Activated gamma-delta T cell treated with Interleukin-2 at 50 U/mL for 16 hours (primary cell): ENCODE measurements at regions not wholly inside any gene's neighbourhood (a gene's known extent, or its start where the extent isn't known, plus 50 kb on each side); places are given as distances from the start of the nearest gene placed in this dataset.

Experiments
- DNase-seq: peaks from one replicate; pipeline ENCODE4 v3.0.0-alpha.2; 2020

DNA sequence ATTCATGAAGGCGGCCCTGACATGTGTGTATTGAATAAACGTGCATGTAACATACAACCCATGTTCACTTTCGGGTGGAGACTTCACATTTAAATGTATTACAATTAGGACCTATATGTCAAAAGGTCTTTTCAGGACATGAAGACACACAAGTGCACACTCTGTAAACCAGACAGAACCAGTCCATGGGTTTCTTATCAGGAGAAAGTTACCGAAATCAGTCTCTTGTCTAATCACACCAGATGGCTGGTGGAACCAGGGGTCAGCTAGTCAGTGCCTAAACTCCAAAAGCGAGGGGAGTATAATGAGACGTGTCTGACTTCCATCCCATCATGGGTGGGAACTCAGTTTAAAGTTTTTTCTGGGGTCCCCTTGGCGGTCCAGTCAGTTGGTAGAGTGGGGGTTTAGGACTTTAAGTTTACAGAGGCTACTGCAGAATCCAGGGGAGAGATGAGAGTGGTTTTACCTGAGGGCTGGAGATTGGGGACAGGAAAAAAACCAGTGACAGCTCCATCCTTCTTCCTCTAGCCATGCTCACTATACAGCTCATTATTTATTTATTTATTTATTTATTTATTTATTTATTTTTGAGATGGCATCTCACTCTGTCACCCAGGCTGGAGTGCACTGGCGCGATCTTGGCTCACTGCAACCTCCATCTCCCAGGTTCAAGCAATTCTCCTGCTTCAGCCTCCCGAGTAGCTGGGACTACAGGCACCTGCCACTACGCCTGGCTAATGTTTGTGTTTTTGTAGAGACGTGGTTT lies 251.3 kb upstream of the LYZL1 start:
- DNase-seq: no peak

DNA sequence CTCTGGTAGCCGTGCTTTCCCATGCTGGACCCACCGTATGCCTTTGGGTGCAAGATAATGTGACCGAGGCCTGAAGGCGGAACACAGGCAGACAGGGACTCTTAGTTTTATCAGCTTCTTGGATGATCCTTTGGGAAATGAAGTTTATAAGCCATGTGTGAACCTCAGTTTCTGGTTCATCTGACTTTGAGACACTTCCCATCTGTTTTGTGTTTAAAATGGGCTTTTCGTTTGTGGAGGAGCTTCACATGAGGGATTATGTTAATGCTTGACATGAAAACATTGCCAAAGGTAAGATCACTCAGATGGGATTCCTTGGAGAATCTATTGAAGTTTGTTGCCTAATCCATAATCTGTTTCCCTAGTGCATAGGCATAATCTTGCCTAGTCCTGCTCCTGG lies 249.8 kb upstream of the LYZL1 start:
- no peak for DNase-seq

DNA sequence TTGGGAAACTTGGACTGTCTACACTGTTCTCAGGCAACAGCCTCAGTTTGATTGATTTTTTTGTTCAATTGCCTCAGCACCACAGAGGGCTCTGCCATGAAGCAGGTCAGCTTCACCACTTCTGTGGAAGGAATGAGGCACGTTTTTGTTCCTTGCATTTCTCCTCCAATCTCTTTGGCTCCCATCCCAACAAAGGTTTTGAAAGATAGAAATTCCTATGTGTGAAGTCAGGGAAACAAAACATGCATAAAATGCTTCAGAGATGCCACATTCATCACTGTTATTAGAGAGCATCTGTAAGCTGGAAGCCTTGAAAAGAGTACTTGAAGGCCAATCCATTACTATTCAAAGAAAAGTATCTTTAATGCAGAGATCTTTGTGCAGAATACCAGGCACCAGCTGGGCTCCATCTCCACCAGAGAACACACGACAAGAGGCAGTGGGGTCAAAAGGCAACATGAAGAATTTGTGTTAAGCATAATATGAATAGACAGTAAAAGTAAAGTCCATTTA lies 249.1 kb upstream of the LYZL1 start:
- DNase-seq: no peak

DNA sequence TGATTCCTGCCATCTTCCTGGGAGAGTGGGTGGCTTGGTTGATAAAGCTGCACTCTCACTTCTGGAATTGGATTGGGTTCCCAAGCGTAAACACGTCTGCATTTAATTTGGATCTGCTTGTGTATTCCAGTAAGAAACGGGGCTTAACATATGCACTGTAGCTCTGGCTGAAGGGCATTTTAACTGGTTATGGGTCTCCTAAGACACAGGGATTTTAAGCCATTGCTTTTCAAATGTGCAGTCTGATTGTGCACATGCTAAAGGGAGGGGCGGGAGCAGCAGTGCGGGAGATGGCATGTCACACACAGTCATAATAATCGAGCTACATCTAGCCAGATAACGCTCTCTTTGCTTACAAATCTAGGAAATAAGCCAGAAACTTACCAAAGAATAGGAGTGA lies 247.3 kb upstream of the LYZL1 start:
- no peak for DNase-seq

DNA sequence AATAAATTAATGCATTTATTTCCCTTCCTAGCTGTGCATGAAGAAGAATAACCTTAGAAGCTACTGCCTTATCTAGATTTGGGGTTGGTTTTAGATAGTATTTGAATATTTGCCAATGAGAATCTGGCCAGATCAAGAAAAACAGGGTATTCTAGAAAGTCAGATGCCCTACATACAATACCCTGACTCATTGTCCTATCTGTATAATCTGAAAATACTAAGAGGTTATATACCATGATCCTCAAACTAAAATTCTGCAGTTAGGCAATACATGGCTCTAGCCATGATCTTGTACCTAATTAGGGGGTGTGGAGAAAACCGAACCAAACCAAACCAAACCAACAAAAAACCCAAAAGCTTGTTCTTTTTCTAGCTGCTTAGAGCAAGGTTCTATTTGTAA lies 240.4 kb upstream of the LYZL1 start:
- DNase-seq: no peak

DNA sequence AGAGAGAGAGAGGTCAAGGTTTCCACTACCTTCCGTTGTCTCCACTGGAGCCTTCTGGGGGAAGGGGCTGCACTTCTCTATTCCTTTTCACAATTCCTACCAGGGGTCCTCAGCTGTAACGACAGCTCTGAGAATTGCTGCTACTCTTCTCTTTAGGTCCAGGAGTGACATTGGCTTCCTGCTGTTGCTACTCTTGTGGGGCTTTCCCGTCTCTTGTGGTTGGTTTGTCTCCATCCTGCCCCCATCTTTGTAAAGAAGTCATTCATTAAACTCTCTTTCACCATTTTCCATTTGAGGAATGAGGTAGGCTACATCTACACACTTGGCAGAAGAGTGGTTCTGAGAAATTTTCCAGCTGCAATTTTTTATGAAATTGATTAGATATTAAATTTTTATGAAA lies 238.8 kb upstream of the LYZL1 start:
- DNase-seq: no peak

DNA sequence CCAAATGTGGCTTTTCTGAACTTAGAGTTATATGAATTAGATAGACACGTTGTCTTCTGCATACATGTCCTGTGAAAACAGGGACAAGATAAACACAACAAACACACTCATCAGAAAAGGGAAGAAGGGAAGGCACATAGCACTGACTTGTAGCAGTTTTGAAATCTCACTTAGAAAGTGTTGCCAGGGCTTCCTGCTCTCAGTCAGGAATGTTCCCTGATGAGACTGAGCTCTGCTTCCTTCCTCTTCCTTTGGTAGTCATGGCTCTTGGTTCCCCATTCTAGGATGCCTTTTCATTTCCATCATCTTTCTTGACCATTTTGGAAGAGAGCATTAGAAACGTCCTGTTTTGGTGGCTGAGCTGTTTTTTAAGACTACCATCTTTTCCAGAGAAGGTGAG lies 233.8 kb upstream of the LYZL1 start:
- DNase-seq: no peak

DNA sequence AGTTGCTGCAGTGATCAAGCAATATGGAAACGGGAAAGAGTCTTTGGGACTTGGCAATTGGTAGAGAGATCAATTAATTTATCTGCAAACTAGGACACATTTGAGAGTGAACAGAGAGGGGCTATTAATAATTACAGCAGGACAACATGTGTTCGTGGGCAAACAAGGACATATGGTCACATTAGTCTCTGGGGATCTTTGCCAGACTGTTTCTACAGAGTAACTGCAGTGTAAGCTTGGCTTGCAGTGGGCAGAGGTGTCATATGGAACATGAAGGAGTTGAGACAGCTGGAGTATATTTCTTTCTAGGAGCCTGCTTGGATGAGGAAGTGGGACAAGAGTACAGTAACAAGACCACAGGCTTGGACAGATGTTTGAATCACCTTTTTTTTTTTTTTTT lies 232.1 kb upstream of the LYZL1 start:
- DNase-seq: no peak

DNA sequence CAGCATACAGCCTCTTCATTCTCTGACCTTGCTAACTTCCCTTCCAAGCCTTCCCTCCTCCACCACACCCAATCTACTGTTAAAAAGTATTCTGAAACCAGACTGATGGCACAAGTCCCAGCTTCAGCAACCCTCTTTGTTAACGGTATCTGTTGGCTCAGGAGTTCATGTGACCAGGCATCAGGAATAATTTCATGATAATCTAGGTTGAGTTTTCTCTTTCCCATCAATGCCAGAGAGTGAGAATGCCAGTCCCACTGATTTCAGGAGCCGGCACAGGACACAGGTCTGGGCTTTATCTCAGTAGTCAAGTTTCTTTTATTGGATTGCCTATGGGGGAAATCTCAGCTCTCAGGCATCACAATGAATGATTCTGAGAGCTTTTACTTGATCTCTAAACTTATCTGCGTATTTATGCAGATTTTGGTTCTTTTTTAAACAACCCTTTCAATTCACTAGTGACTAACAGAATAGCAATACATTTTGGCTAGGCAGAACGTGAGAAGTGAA lies 231.0 kb upstream of the LYZL1 start:
- no peak for DNase-seq

DNA sequence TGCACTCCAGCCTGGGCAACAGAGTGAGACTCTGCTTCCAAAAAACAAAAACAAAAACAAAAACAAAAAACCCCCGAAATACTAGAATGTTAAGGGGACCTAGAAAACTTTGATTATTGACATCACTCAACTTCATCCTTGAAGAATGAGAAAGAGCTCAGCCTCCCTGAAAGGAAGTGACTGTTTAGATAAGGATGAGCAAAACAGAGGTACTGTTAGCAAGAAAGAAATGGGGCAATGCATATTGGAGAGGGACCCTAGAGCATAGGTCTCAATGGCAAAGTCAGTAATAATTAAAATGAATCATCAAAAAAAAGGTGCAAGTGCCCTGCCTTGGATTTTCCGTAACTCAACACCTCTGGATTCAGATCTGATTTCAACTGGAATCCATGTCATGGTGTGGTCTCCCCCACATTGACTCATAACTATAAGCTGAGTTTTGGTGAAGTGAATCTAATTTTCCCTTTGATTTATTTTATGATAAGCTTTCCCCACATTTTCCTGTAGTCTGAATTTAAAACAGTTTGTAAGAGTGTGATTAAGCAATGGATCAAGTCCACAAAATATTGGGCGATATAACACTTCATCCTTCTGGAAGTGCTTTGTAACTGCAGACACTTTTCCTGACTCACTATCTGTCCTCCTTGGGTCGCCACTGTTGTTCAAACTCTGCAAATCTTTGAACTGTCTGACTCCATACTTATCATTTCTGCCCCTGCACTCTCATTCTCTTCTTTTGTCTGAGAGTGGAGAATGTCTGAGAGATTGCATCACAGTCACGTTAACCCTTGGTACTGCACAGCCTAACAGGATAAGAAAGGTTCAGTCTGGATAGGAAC lies 224.8 kb upstream of the LYZL1 start:
- no peak for DNase-seq

DNA sequence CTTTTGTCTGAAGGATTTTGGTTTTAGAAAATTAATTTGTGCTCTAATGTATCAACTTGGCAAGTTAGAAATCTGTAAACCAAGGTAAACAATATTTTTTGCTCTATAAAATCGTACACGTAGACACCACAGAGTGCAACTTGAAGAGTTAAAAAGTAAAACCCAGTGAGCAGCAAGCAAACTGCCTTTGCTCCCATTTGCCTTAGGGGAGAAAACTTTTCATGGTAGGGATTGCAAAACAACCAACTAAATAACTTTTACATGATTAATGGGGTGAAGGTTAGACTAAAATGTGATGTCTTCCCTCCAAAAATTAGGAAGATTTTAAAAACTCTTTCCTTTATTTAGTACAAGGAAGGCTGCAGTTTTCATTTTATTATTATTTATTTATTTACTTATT lies 224.2 kb upstream of the LYZL1 start:
- no peak for DNase-seq

DNA sequence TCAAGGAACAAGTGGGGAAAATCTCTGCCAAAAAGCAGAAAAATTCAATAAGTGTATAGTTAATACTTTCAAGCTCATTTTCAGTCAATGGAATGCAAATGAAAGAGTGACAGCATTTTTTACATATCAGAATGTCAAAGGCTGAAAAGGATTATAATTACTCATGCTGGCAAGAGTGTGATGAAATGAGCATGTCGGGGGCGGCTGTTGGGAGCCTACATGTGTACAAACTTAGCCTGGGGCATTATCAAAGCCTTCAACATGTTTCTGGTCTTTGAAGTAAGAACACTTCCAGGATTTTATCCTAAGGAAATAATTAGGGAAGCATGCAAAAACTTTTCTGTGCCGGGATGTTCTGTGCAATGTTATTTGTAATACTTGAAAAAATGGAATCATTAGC lies 221.7 kb upstream of the LYZL1 start:
- no peak for DNase-seq

DNA sequence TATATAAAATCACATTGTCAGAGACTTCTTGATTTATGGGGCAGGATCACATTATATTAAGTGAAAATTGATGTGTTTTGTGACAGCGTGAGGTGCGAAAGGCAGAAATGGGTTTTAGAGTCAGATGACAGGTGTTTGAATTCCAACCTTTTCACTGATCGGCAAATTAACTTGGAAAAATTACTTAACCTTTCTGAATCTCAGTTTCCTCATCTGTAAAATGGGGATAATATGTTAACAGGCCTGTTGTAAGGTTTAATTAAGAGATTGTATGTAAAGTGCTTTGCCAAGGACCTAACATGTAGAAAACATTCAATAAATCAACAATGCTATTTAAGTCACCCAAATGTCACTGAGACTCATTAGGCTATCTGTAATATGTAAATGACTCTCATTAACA lies 221.2 kb upstream of the LYZL1 start:
- DNase-seq: no peak

DNA sequence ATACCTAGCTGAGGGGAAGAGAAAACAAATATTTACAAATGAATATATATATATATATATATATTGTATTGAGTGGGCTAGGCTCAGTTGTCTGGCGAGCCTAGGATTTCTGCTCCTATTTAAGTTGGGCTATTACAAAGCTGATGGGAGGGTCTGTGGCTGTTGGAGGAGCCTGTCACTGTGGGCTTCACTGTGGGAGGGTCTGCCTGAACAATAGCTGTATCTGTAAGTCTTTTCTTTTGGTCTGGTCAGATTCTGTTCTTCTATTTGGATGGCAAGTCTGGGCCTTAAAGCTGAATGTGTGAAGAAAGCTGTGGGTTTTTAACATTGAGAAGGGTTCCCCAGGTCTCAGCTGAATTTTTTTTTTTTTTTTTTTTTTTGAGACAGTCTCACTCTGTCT lies 220.6 kb upstream of the LYZL1 start:
- DNase-seq: no peak

DNA sequence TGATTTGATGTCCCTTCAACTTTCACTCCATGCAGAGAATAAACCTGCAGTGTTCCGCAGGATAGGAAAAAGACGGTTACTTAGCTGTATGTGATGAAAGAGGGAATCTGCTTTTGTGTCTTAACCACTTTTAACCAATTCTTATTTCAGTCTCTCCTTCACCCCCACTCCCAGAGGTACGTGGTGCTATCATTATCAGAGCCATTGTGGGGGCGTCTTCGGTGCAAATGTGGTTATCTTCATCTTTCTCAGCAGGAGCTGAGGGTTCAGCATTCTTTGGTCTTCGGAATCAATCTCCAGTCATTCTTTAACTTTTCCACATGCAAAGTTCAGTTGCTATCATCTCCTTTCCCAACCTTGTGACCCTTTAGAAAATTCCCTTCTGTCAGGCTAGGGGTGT lies 219.9 kb upstream of the LYZL1 start:
- DNase-seq: no peak

DNA sequence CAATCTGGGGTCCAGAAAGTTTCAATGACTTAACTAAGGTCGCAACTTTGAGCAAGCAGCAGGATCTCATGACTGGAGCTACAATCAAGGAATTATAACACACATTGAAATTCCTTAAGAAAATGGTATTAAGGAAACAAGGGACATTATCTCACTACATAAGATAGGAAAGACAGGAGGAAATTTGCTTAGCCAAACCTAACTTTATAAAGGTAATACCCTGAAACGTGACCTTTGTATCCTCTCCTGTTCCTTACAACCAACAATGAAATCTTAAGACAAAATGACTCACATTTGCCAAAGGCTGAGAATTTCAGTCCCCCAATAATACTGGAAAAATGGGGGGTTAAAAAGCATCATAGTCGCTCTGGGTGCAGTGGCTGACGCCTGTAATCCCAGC lies 218.9 kb upstream of the LYZL1 start:
- no peak for DNase-seq

DNA sequence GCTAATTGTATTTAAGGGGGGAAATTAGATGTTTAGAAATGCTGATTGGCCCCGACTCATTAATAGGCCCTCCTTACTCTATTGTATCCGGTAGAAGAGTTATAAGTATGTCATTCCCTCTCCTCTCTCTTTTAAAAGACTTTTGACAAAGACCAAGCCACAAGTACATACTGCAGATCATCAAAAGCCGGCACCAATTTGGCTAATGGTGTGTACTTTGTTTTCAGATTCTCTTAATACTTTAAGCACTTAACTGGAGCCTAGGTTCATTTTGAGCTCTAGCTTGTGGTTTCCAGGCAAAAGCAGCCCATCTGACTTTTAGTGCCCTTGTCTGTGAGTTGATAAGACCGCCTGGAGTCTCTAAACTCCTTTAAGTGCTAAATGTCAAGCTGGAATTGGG lies 210.0 kb upstream of the LYZL1 start:
- DNase-seq: no peak

DNA sequence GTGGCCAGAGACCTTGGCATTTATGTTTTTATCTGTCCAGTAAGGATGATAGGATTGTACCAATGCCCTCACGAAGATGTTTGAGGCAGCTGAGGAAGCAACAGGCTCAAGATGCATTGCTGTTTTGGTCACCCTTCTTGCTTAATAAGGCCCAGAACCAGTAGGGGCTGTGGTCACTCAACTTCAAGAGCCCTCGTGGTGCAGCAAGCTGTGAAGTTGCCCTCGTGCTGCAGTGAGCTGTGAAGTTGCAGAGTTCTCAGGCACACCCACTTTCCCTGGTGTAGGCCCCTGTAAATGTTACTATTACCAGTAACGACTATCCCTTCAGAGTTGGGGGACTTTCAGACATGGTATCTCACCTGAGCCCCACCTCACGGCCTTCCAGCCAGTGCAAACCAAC lies 207.6 kb upstream of the LYZL1 start:
- no peak for DNase-seq

DNA sequence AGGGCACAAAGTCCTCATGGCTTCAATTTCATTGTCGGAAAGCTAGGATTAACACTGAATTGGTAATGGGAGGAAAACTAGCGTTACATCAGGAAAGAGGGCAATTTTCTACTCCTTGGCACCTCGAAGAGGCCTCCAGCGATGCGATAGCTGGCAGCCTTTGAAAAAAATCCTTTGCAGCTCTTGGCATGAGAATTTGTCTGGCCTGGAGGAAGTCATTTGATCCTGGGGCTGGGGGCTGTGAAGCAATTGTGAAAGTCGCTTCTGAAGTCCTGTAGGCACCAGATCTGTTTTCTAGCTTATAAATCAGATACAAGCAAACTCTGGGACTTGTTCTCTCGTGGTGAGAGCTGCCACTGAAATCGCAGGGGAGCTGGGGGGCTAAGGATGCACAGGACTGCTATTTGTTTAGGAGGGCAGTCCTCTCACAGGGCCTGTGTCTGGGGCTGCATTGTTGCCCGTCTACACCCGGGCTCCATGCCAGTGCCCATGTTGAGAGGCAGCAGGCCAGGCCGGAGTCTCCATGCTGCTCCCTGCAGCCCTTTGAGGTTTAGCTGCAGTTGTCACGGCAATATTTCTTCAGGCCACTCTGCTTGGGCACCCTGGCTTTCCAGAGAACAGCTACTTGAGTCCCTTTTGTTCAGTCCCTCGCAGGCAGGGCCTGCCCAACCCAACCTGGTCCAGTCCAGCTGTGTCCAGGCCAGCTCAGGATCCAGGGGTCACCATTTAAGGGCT lies 206.8 kb upstream of the LYZL1 start:
- DNase-seq: no peak

DNA sequence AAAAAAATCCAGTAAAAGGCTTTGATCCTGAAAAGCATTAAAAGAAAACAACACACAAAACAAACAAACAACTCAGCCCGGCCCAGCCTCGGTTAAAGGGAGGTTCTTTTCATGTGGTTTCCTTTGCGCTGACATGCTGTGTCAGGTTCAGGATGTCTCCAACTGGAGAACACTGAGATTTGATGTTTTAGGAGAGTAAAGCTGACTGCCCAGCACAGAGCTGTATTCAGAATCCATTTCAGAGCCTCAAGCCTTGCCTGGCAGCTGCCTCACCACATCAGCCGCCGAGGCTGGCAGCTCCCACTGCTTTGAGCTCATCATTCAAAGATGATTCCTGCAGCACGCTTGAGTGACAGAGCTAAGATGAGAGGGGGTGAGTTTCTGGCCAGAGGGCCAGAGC lies 205.8 kb upstream of the LYZL1 start:
- no peak for DNase-seq

DNA sequence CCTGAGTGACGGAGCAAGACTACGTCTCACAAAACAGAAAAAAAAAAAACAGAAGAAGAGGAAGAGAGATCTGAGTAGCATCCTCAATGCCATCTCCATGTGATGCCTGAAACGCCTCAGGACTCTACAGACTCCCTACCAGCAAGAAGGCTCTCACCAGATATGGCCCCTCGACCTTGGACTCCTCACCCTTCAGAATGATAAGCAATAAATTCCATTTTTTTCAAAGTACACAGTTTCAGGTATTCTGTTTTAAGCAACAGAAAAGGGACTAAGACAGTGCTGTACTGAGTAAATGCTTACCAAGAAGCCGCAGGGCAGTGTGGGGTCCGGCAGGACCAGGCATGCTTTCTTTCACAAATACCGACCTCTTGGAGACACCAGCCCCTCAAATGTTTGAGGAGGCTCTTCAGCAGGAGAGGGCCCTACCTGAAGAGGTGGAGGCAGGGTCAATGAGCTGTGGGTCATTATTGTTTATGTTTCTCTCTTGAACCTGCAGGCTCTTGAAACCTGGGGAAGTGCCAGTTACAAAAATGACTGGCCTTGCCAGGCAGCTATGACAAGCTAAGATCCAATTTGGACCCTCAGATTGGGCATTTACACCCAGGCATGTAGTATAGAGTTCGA lies 204.1 kb upstream of the LYZL1 start:
- no peak for DNase-seq

DNA sequence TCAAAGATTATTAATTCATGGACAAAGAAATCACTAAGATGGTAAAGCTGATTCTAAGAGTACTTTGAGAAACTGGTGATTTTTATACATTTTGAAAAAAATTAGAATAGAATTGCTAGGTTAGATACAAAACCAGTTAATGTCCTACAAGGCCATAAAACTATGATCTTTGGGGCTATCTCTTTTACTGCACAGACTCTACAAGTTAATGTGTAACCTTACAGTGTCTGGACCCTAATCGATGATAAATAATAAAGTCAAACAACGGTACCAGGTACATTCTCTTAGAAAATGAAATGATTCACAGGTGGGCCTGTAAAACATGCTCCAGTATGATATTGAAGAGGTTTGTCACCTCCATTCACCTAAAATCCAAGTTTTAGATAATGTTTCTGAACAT lies 199.8 kb upstream of the LYZL1 start:
- DNase-seq: no peak

DNA sequence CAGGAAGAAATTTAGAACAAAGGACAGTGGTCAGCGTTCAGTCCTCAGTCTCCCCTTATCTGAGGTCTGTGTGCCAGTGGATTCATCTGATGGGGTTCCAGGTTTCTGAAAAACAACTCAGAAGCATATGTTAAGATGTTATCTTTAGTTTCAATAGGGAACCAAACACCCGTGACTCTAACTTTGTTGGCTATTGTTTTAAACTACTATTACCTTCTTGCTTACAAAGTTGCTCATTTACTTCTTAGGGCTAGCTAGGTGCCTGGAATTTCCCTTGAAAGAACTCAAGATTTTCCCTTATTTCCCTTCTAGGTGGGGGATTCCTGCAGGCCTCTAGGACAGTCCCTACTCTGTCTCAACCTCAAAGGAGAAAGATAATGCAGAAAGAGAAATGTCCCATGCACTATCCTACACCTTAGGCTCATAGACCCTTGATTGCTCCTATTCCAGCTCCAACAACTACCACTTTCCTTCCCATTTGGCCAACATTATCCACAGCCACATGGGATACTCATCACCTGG lies 192.5 kb upstream of the LYZL1 start:
- no peak for DNase-seq
